GM12874 (cell line): ENCODE measurements at regions not wholly inside any gene's neighbourhood (a gene's known extent, or its start where the extent isn't known, plus 50 kb on each side); places are given as distances from the start of the nearest gene placed in this dataset.

Source experiments
- TF ChIP-seq, protein P1 (sequence below): IDR thresholded peaks from 2 replicates; pipeline ENCODE4 v1.5.1; 2011; ENCODE audit warnings: low read depth, mild to moderate bottlenecking, control low read depth, low read length, moderate library complexity; ENCODE audit not compliant: insufficient read depth

DNA sequence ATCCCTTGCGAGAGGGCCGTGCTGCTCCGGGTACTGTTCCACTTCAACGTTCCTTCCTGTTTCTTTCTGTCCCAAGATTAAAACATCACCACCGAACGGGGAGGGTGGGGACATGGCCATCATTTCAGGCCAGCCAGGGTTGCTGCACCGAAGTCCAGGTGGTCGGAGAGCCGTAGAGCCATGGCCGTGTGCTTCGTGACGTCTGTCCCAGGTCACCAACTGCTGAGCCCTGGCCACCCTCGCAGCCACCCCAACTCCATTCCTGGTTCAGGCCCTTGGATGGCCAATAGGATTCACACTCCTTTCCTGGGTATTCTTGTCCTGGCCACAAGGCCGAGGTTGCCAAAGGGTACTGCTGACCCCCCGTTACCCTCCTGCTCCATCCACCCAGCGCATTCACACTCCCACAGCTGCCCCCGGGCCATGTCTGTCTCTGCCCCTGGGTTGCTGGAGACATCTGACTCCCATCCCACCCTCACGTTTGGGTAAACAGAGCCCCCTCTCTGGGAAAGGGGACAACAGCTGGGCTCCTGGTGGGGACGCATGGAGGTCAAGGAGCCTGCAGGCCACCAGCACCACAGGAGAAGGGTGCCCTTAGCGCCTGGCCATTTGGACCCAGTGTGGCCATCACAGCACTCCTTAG is 103.2 kb downstream of the HMX1 start:
- TF ChIP-seq, protein P1, sequence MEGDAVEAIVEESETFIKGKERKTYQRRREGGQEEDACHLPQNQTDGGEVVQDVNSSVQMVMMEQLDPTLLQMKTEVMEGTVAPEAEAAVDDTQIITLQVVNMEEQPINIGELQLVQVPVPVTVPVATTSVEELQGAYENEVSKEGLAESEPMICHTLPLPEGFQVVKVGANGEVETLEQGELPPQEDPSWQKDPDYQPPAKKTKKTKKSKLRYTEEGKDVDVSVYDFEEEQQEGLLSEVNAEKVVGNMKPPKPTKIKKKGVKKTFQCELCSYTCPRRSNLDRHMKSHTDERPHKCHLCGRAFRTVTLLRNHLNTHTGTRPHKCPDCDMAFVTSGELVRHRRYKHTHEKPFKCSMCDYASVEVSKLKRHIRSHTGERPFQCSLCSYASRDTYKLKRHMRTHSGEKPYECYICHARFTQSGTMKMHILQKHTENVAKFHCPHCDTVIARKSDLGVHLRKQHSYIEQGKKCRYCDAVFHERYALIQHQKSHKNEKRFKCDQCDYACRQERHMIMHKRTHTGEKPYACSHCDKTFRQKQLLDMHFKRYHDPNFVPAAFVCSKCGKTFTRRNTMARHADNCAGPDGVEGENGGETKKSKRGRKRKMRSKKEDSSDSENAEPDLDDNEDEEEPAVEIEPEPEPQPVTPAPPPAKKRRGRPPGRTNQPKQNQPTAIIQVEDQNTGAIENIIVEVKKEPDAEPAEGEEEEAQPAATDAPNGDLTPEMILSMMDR: no peak

DNA sequence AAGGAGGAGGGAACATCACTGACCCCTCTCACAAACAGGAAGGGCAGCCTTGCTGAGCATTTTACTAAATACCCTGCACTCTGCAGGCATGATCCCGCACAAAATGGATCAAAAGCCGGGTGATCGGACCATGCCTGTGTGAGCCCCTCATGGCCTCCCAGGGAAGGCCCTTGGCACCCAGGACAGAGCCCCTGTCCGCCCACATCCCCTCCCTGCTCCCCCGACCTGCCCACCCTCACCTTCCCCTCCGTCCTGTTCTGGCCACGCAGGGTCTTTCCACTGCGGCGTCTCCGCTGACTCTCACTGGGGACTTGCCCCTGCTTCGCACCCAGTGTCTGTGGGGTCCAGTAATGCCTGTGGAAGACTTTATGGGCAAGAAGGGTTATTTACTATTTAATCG is 105.0 kb downstream of the HMX1 start:
- TF ChIP-seq, protein P1: no peak

DNA sequence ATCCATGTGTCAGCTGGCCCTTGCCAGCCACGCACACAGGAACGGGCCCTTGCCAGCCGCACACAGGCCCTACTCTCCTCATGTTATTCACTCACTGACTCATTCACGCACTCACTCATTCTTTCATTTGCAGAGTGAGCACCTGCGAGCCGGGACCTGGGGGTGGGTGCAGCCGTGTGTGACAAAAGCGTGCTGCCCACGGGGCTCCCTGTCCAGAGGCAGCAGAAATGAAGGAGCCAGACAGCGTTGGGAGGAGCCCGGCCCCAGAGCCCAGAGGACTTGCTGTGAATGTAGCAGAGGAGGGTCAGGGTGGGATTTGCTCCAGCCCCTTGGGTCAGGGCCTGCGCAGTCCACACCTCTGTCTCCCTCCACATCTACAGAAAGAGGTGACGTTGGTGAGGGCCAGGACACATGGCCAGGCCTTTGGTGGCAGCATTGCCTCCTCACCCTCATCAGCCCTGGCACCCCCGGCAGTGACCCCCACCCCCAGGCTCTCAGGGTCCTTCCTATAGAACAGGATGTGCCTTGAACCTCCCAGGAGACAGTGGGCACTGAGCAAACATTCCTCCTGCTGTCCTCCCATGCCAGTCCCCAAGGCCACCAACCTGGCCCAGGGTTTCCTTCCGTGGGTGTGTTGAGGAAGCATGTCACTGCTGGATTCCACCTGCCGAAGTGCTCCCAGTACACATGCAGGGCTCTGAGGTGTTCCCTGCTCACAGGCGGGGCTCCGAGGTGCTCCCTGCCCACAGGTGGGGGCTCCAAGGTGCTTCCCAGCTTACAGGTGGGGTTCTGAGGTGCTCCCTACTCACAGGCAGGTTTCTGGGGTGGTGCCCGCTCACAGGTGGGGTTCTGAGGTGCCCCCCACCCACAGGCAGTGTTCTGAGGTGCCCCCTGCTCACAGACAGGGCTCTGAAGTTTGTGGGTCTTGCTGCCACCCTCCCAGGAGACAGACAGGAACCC is 105.7 kb downstream of the HMX1 start:
- TF ChIP-seq, protein P1: no peak

DNA sequence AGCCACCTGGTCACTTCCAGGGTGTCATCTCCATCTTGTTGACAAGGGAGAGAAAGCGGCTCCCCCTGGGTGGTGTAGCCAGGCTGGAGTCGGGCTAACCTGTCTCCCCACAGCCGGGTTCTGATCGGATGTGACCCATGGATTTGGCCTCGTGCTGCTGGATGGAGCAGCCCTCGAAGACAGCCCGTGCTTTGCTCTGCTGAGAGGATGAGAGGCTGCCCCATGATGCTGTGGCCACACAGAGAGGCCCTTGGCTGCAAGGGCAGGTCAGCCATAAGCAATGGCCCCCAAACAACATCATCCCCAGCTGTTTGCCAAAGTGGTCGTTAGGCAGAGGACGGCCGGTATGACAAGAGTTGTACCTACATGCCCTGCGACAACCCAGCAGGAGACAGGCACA is 106.6 kb downstream of the HMX1 start:
- TF ChIP-seq, protein P1: no peak

DNA sequence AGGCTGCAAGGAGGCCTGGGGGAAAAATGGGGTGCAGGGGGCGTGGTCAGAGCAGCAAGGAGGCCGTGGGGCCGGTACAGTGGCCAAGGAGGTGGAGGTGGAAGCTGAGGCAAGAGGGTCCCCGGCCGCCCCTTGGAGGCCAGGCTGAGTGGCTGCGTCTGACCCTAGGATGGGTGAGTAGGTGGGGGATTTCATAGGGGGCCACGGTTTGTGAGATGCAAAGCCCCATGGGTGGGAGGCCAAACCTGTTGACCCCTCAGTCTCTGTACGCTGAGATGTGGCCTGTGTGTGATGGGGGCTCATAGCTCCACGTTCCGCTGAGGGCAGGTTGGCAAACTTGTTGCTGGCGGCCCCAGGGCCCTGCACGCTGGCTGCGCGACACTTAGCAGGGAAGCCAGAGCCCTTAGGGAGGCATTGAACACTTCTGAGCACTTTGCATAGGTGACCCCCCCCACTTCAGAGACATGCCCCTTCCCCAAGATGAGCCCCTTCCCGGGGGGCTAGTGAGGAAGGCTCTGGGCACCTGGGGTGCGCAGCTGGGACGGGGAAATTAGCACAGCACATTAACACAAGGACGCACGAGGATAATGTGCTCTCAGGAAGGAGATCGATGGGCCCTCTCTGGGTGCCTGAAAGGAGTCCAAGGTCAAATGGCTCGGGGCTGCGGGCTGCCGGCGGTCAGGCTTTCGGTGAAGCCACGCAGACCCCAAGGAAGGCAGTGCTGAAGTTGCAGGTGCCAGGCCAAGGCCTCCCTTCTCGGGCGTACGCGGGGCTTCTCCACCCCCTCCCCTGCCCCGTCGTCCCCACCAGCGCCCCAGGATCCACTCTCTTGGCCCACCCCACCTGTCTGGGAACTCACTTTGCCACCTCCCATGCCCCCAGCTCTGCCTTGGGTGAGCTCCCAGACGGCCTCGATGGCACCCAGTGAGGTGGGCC is 107.4 kb downstream of the HMX1 start:
- TF ChIP-seq, protein P1: no peak

DNA sequence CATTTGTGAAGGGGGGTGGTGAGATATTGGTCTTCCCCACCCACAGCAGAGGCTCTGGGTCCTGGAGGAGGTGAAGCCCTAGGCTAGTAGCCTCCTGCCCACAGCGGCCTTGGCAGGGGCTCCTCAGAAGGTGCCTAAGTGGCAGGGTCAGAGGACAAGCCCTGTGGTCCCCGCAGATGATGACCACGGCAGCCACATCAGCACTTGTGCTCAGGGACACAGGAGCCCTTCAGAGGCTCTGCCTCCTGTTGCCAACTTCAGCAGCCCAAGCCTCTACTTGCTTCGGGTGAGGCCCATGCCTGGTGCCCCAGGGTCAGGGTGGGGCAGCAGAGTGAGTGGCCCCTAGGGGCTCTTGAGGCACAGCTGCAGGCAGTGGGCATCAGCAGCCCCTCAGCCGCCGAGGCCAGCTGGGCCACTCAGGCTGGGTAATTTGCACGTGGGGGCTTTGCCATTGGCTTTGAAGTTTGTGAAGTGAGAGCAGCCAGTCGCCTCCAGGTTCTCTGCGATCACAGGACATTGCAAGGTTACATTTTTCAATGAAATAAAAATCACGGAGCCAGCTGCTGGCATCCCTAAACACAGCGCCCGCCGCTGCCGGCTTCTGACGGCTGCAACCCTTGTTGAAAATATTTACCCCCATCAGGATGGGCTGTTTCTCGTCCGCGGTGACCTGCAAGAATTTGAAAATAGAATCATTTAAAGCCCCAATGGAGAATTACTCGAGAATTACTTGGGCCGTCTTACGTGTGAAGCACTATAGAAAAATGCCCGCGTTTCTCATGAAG is 108.5 kb downstream of the HMX1 start:
- TF ChIP-seq, protein P1: no peak
